ENCODE measurements at regions not wholly inside any gene's neighbourhood (a gene's known extent, or its start where the extent isn't known, plus 50 kb on each side); places are given as distances from the start of the nearest gene placed in this dataset.

- no peak overlapping the region for H3K27ac Mint-ChIP-seq
- H3K36me3 Mint-ChIP-seq (ENCODE audit: low read depth): no peaks in the 10 kb centered on the region
- H3K4me1 Mint-ChIP-seq: peaks cover 13% of the 10 kb centered on the region
- no peaks in the 10 kb centered on the region for H3K9me3 ChIP-seq (ENCODE audit: control insufficient read depth, low read length, poor library complexity, severe bottlenecking)
- ATAC-seq (no peak), DNase-seq (no peak)
- H3K27me3 Mint-ChIP-seq: no peaks in the 10 kb centered on the region
- H3K4me3 Mint-ChIP-seq: no peak overlapping the region
Measured at GRCh38 chr3:31405515-31405914, 127.2 kb upstream of the STT3B start.

GRCh38 chr3:31406896-31407295, 125.8 kb upstream of the STT3B start:
- no peak overlapping the region for H3K4me3 Mint-ChIP-seq
- H3K27ac Mint-ChIP-seq: no peak overlapping the region
- peaks cover 13% of the 10 kb centered on the region for H3K4me1 Mint-ChIP-seq
- no peaks in the 10 kb centered on the region for H3K9me3 ChIP-seq (ENCODE audit: control insufficient read depth, low read length, poor library complexity, severe bottlenecking)
- H3K27me3 Mint-ChIP-seq: no peaks in the 10 kb centered on the region
- no peak for ATAC-seq
- H3K36me3 Mint-ChIP-seq (ENCODE audit: low read depth): no peaks in the 10 kb centered on the region
- DNase-seq: no peak

GRCh38 chr3:31407665-31408064, 125.1 kb upstream of the STT3B start:
- no peaks in the 10 kb centered on the region for H3K27me3 Mint-ChIP-seq
- no peaks in the 10 kb centered on the region for H3K36me3 Mint-ChIP-seq (ENCODE audit: low read depth)
- no peak for ATAC-seq
- DNase-seq: no peak
- no peaks in the 10 kb centered on the region for H3K9me3 ChIP-seq (ENCODE audit: control insufficient read depth, low read length, poor library complexity, severe bottlenecking)
- peaks cover 10% of the 10 kb centered on the region for H3K4me1 Mint-ChIP-seq
- H3K27ac Mint-ChIP-seq: no peak overlapping the region
- no peak overlapping the region for H3K4me3 Mint-ChIP-seq

- no peak overlapping the region for H3K27ac Mint-ChIP-seq
- no peak for ATAC-seq
- H3K9me3 ChIP-seq (ENCODE audit: control insufficient read depth, low read length, poor library complexity, severe bottlenecking): no peaks in the 10 kb centered on the region
- H3K4me3 Mint-ChIP-seq: no peak overlapping the region
- H3K27me3 Mint-ChIP-seq: no peaks in the 10 kb centered on the region
- no peaks in the 10 kb centered on the region for H3K36me3 Mint-ChIP-seq (ENCODE audit: low read depth)
- no peak for DNase-seq
- peaks cover 7% of the 10 kb centered on the region for H3K4me1 Mint-ChIP-seq
Measured at GRCh38 chr3:31408720-31409119, 124.0 kb upstream of the STT3B start.

GRCh38 chr3:31409389-31409788, 123.3 kb upstream of the STT3B start:
- Mint-ChIP-seq H3K4me3 (no peak overlapping the region), H3K4me1 (peaks cover 7% of the 10 kb centered on the region), H3K27me3 (no peaks in the 10 kb centered on the region), H3K36me3 (ENCODE audit: low read depth) (no peaks in the 10 kb centered on the region), H3K27ac (no peak overlapping the region)
- DNase-seq (no peak), ATAC-seq (no peak)
- no peaks in the 10 kb centered on the region for H3K9me3 ChIP-seq (ENCODE audit: control insufficient read depth, low read length, poor library complexity, severe bottlenecking)

- no peak overlapping the region for H3K4me3 Mint-ChIP-seq
- no peak for ATAC-seq
- H3K9me3 ChIP-seq (ENCODE audit: control insufficient read depth, low read length, poor library complexity, severe bottlenecking): no peaks in the 10 kb centered on the region
- H3K27ac Mint-ChIP-seq: no peak overlapping the region
- DNase-seq: no peak
- no peaks in the 10 kb centered on the region for H3K36me3 Mint-ChIP-seq (ENCODE audit: low read depth)
- no peaks in the 10 kb centered on the region for H3K27me3 Mint-ChIP-seq
- H3K4me1 Mint-ChIP-seq: peaks cover 7% of the 10 kb centered on the region
Measured at GRCh38 chr3:31409866-31410265, 122.9 kb upstream of the STT3B start.

- H3K36me3 Mint-ChIP-seq (ENCODE audit: low read depth): no peaks in the 10 kb centered on the region
- no peak overlapping the region for H3K4me3 Mint-ChIP-seq
- no peaks in the 10 kb centered on the region for H3K9me3 ChIP-seq (ENCODE audit: control insufficient read depth, low read length, poor library complexity, severe bottlenecking)
- ATAC-seq: no peak
- no peaks in the 10 kb centered on the region for H3K27me3 Mint-ChIP-seq
- H3K27ac Mint-ChIP-seq: no peak overlapping the region
- DNase-seq: no peak
- H3K4me1 Mint-ChIP-seq: peaks cover 7% of the 10 kb centered on the region
Measured at GRCh38 chr3:31410411-31410810, 122.3 kb upstream of the STT3B start.

GRCh38 chr3:31412832-31413231, 119.9 kb upstream of the STT3B start:
- no peaks in the 10 kb centered on the region for H3K36me3 Mint-ChIP-seq (ENCODE audit: low read depth)
- no peak for ATAC-seq
- no peaks in the 10 kb centered on the region for H3K27me3 Mint-ChIP-seq
- no peak for DNase-seq
- no peaks in the 10 kb centered on the region for H3K9me3 ChIP-seq (ENCODE audit: control insufficient read depth, low read length, poor library complexity, severe bottlenecking)
- no peak overlapping the region for H3K27ac Mint-ChIP-seq
- H3K4me3 Mint-ChIP-seq: no peak overlapping the region
- peaks cover 3% of the 10 kb centered on the region for H3K4me1 Mint-ChIP-seq

- no peak overlapping the region for H3K4me3 Mint-ChIP-seq
- H3K9me3 ChIP-seq (ENCODE audit: control insufficient read depth, low read length, poor library complexity, severe bottlenecking): no peaks in the 10 kb centered on the region
- no peak overlapping the region for H3K27ac Mint-ChIP-seq
- H3K36me3 Mint-ChIP-seq (ENCODE audit: low read depth): no peaks in the 10 kb centered on the region
- peaks cover 2% of the 10 kb centered on the region for H3K4me1 Mint-ChIP-seq
- ATAC-seq: no peak
- DNase-seq: no peak
- H3K27me3 Mint-ChIP-seq: no peaks in the 10 kb centered on the region
Measured at GRCh38 chr3:31413515-31413914, 119.2 kb upstream of the STT3B start.

GRCh38 chr3:31416980-31417379, 115.7 kb upstream of the STT3B start:
- no peak for ATAC-seq
- DNase-seq: no peak
- Mint-ChIP-seq H3K4me1 (peaks cover 4% of the 10 kb centered on the region), H3K27me3 (no peaks in the 10 kb centered on the region), H3K4me3 (no peak overlapping the region), H3K36me3 (ENCODE audit: low read depth) (no peaks in the 10 kb centered on the region), H3K27ac (no peak overlapping the region)
- no peaks in the 10 kb centered on the region for H3K9me3 ChIP-seq (ENCODE audit: control insufficient read depth, low read length, poor library complexity, severe bottlenecking)

- Mint-ChIP-seq H3K4me1 (peaks cover 8% of the 10 kb centered on the region), H3K27ac (no peak overlapping the region), H3K36me3 (ENCODE audit: low read depth) (no peaks in the 10 kb centered on the region), H3K4me3 (no peak overlapping the region), H3K27me3 (no peaks in the 10 kb centered on the region)
- no peaks in the 10 kb centered on the region for H3K9me3 ChIP-seq (ENCODE audit: control insufficient read depth, low read length, poor library complexity, severe bottlenecking)
- DNase-seq: no peak
- no peak for ATAC-seq
Measured at GRCh38 chr3:31417486-31417885, 115.2 kb upstream of the STT3B start.

- H3K4me3 Mint-ChIP-seq: no peak overlapping the region
- no peaks in the 10 kb centered on the region for H3K9me3 ChIP-seq (ENCODE audit: control insufficient read depth, low read length, poor library complexity, severe bottlenecking)
- H3K27me3 Mint-ChIP-seq: no peaks in the 10 kb centered on the region
- peak overlapping the region; percentile 82 for H3K27ac Mint-ChIP-seq
- peaks cover 12% of the 10 kb centered on the region for H3K4me1 Mint-ChIP-seq
- DNase-seq (no peak), ATAC-seq (no peak)
- no peaks in the 10 kb centered on the region for H3K36me3 Mint-ChIP-seq (ENCODE audit: low read depth)
Measured at GRCh38 chr3:31420311-31420710, 112.4 kb upstream of the STT3B start.

- Mint-ChIP-seq H3K27ac (peak overlapping the region; percentile 82), H3K27me3 (no peaks in the 10 kb centered on the region), H3K4me1 (peaks cover 12% of the 10 kb centered on the region), H3K4me3 (no peak overlapping the region), H3K36me3 (ENCODE audit: low read depth) (no peaks in the 10 kb centered on the region)
- peak; percentile 98 for ATAC-seq
- H3K9me3 ChIP-seq (ENCODE audit: control insufficient read depth, low read length, poor library complexity, severe bottlenecking): no peaks in the 10 kb centered on the region
- no peak for DNase-seq
Measured at GRCh38 chr3:31421314-31422048, 111.2 kb upstream of the STT3B start.

GRCh38 chr3:31422237-31422636, 110.5 kb upstream of the STT3B start:
- DNase-seq: no peak
- H3K4me1 Mint-ChIP-seq: peaks cover 12% of the 10 kb centered on the region
- H3K36me3 Mint-ChIP-seq (ENCODE audit: low read depth): no peaks in the 10 kb centered on the region
- ATAC-seq: no peak
- H3K27ac Mint-ChIP-seq: no peak overlapping the region
- no peaks in the 10 kb centered on the region for H3K9me3 ChIP-seq (ENCODE audit: control insufficient read depth, low read length, poor library complexity, severe bottlenecking)
- H3K4me3 Mint-ChIP-seq: no peak overlapping the region
- no peaks in the 10 kb centered on the region for H3K27me3 Mint-ChIP-seq
